ENCODE measurements at regions not wholly inside any gene's neighbourhood (a gene's known extent, or its start where the extent isn't known, plus 50 kb on each side); places are given as distances from the start of the nearest gene placed in this dataset.
"Not testable (repeated sequence)": the region's sequence is repeated elsewhere in the genome, so short reads cannot be mapped to it uniquely, and the experiment has no call there.

DNA sequence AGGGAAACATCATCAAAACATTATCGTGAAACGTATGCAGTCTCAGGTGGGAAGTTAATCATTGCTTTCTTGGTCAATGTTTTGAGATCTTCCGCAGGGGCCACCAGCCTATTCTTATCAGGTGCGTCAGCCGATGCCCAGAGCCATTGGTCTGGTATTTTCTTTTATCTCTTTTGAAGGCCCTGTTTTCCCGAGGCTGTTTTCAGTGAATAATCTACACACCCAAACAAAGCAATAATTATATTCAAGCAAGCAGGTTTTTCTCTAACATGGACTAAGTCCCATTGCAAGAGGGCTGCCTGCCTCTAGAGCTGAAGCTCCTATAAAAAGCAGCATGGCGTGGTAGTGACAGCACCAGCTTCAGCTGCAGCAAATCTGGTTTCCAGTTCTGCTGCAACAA is 430.0 kb upstream of the ID2 start:
- no peak for DNase-seq
- H3K27me3 ChIP-seq (ENCODE audit: control insufficient read depth, insufficient read depth, low read length): peaks cover 2% of the 10 kb centered on the region
- no peak overlapping the region for H3K4me3 ChIP-seq (ENCODE audit: low read length)
- WGBS (ENCODE audit: insufficient coverage): 90% methylated on average over 6 of the region's 7 CpGs
- no peaks in the 10 kb centered on the region for H3K36me3 ChIP-seq (ENCODE audit: control insufficient read depth, insufficient read depth, low read length)
- peaks cover 2% of the 10 kb centered on the region for H3K4me1 ChIP-seq (ENCODE audit: control insufficient read depth, insufficient read depth, low read length)
- no peaks in the 10 kb centered on the region for H3K9me3 ChIP-seq (replicated peaks; ENCODE audit: control insufficient read depth, low read depth, low read length)
- H3K27ac ChIP-seq (ENCODE audit: low read length): no peak overlapping the region

DNA sequence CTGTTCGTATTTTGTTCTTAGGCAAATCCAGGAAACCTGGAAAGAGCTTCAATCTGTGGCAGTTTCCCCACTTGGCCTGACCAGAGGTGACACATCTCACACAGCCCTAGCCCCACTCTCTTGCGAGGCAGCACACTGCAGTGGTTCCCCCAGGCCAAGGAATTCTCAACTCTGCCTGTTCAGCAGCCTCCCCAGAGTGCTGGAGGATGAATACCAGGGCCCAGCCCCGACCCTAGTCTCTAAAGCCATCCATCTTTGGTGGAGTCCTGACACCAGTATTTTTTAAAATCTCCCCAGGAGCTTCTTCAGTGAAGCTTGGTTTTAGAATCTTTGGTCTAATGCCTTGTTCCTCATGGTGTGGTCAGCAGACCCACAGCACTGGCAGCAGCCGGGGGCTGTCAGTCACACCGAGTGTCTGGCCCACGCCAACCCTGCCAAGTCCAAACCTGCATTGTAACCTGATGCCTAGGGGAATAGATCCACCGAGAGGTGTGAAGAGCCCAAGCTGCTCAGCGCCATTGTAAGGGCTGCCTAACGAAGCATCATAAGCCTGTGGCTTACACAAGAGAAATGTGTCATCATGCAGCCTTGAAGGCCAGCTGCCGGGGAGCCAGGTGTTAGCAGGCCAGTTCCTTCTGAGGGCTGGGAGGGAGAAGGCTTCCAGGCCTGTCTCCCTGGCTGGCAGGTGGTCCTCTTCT is 428.7 kb upstream of the ID2 start:
- no peak overlapping the region for H3K4me3 ChIP-seq (ENCODE audit: low read length)
- no peaks in the 10 kb centered on the region for H3K36me3 ChIP-seq (ENCODE audit: control insufficient read depth, insufficient read depth, low read length)
- H3K9me3 ChIP-seq (replicated peaks; ENCODE audit: control insufficient read depth, low read depth, low read length): no peaks in the 10 kb centered on the region
- 64% methylated on average over 8 of the region's 10 CpGs for WGBS (ENCODE audit: insufficient coverage)
- H3K27ac ChIP-seq (ENCODE audit: low read length): no peak overlapping the region
- peaks cover 2% of the 10 kb centered on the region for H3K27me3 ChIP-seq (ENCODE audit: control insufficient read depth, insufficient read depth, low read length)
- DNase-seq: no peak
- no peaks in the 10 kb centered on the region for H3K4me1 ChIP-seq (ENCODE audit: control insufficient read depth, insufficient read depth, low read length)

DNA sequence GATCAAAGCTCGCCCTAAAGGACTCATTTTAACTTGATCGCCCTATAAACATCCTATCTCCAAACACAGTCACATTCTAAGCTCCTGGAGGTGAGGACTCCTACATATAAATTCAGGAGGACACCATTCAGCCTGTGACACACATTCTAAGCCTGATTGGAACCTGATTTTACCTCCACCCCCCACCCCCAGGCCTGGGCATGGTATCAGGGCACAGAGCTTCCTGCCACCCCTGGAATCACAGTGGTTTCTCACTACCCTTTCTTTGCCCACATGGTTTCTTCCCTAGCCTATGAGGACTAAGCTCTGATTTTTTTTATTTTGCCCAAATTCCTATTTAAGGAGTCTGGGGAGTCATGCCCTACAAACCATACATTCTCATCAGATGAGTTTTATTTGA is 428.1 kb upstream of the ID2 start:
- no peak for DNase-seq
- H3K9me3 ChIP-seq (replicated peaks; ENCODE audit: control insufficient read depth, low read depth, low read length): no peaks in the 10 kb centered on the region
- H3K27ac ChIP-seq (ENCODE audit: low read length): no peak overlapping the region
- H3K27me3 ChIP-seq (ENCODE audit: control insufficient read depth, insufficient read depth, low read length): peaks cover 2% of the 10 kb centered on the region
- no peak overlapping the region for H3K4me3 ChIP-seq (ENCODE audit: low read length)
- H3K4me1 ChIP-seq (ENCODE audit: control insufficient read depth, insufficient read depth, low read length): no peaks in the 10 kb centered on the region
- H3K36me3 ChIP-seq (ENCODE audit: control insufficient read depth, insufficient read depth, low read length): no peaks in the 10 kb centered on the region
- 100% methylated on average over 2 of the region's 2 CpGs for WGBS (ENCODE audit: insufficient coverage)

DNA sequence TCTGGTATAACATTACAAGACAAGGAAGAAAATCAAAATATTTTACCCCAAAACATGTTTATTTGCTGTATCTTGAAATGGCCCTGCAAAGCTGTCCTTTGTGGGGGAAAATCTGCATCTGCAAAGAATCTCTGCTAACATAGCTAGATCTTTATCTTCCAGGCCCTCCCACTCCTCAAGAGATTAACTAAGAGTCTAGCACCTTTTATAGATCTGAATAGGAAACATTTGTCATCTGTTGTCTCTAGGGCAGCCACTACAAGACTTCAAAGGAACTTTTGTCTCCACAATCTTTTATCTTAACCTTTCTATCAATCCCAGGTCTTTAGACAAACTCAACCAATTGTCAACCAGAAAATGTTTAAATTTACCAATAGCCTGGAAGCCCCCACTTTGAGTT is 427.6 kb upstream of the ID2 start:
- H3K4me1 ChIP-seq (ENCODE audit: control insufficient read depth, insufficient read depth, low read length); H3K27me3 ChIP-seq (ENCODE audit: control insufficient read depth, insufficient read depth, low read length); H3K27ac ChIP-seq (ENCODE audit: low read length); H3K9me3 ChIP-seq (replicated peaks; ENCODE audit: control insufficient read depth, low read depth, low read length); DNase-seq; H3K36me3 ChIP-seq (ENCODE audit: control insufficient read depth, insufficient read depth, low read length); H3K4me3 ChIP-seq (ENCODE audit: low read length): not testable (repeated sequence)

DNA sequence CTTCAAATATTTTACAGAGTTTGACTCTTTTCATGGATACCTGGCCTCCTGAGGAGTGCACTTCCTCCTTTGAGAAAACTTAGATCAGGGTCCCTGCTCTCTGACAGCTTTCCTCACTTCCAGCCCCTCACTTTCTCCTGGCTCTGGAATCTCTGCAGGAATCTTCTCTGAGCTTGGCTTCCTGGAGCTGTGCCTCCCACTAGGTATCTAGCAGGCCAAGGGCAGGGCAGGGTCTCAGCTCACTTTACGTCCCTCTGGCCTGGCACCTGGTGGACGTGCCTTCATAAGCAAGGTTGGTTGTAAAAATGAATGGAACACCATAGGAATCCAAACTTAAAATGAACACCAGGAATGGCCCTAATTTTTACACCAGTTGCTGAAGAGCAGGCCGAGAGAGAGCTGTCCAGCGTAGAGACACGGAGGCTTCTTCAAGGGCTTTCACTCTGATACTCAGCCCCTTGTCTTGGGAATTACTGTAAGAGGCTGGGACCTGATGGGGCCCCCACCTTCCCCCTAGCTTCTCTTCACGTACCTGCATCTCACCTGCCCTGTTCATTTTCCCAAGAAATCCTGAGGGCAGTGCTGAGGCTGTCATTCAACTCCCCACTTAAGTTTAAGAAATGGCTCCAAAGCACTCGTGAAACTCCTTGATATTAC is 426.9 kb upstream of the ID2 start:
- H3K27ac ChIP-seq (ENCODE audit: low read length): no peak overlapping the region
- no peak overlapping the region for H3K4me3 ChIP-seq (ENCODE audit: low read length)
- peaks cover 2% of the 10 kb centered on the region for H3K27me3 ChIP-seq (ENCODE audit: control insufficient read depth, insufficient read depth, low read length)
- no peaks in the 10 kb centered on the region for H3K4me1 ChIP-seq (ENCODE audit: control insufficient read depth, insufficient read depth, low read length)
- no peaks in the 10 kb centered on the region for H3K36me3 ChIP-seq (ENCODE audit: control insufficient read depth, insufficient read depth, low read length)
- DNase-seq: no peak
- H3K9me3 ChIP-seq (replicated peaks; ENCODE audit: control insufficient read depth, low read depth, low read length): no peaks in the 10 kb centered on the region
- 63% methylated on average over 2 of the region's 7 CpGs for whole genome bisulfite sequencing (ENCODE audit: insufficient coverage)

DNA sequence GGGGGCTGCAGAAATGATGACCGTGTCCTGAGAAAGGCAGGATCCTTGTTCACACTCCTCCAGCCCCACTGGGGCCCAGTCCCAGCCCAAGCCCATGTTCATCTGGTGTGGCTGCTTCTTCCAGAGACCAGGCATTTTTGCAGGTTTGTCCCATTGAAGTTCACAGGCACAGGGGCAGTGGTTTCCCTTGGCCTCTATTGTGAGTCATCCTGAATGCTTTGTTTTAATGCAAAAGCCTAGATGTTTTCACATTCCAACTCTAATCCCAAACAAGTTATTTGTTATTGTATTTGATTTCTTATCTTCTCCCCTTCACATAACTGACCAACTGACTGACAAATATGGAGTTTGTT is 426.4 kb upstream of the ID2 start:
- Histone ChIP-seq H3K9me3 (replicated peaks; ENCODE audit: control insufficient read depth, low read depth, low read length) (no peaks in the 10 kb centered on the region), H3K36me3 (ENCODE audit: control insufficient read depth, insufficient read depth, low read length) (no peaks in the 10 kb centered on the region), H3K4me1 (ENCODE audit: control insufficient read depth, insufficient read depth, low read length) (no peaks in the 10 kb centered on the region), H3K4me3 (ENCODE audit: low read length) (no peak overlapping the region), H3K27me3 (ENCODE audit: control insufficient read depth, insufficient read depth, low read length) (peaks cover 2% of the 10 kb centered on the region), H3K27ac (ENCODE audit: low read length) (no peak overlapping the region)
- DNase-seq: no peak
- WGBS (ENCODE audit: insufficient coverage): 92% methylated on average over 1 of the region's 1 CpG

DNA sequence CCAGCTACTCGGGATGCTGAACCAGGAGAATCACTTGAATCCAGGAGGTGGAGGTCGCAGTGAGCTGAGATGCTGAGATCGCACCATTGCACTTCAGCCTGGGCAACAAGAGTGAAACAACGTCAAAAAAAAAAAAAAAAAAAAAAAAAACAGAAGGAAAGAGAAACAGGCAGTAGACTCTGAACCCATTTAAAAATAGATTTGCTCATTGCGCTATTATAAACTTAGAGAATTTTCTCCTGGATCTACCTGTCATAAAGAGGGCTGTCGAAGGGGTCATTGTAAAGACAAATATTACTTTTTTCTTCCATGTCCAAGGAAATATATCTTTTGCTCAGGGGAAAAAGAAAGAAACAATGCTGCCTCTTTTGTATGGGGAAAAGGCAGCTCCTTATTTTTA is 425.0 kb upstream of the ID2 start:
- Histone ChIP-seq H3K27ac (ENCODE audit: low read length) (no peak overlapping the region), H3K27me3 (ENCODE audit: control insufficient read depth, insufficient read depth, low read length) (no peaks in the 10 kb centered on the region), H3K9me3 (replicated peaks; ENCODE audit: control insufficient read depth, low read depth, low read length) (no peaks in the 10 kb centered on the region), H3K4me3 (ENCODE audit: low read length) (no peak overlapping the region), H3K4me1 (ENCODE audit: control insufficient read depth, insufficient read depth, low read length) (no peaks in the 10 kb centered on the region), H3K36me3 (ENCODE audit: control insufficient read depth, insufficient read depth, low read length) (no peaks in the 10 kb centered on the region)
- WGBS (ENCODE audit: insufficient coverage): no CpG with 5 or more reads among the region's 6 CpGs
- no peak for DNase-seq

DNA sequence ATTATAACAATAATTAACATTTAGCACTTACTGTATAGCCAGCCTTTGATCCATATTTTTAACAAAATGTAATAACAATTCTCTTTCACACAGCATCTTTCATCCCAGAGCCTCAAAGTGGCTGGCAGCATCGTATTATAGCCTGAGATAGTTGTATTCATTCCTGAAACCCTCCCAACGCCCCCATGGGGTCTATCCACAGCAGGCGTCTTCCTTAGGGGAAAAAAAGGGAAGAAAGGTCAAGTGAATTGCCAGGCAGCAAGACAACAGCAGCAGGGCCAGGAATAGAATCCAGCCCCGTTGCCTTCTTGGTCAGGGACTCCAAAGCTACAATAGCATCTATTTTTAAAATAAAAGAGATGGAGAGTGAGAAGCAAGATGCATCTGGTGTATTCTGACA is 424.4 kb upstream of the ID2 start:
- no peak overlapping the region for H3K27ac ChIP-seq (ENCODE audit: low read length)
- H3K4me1 ChIP-seq (ENCODE audit: control insufficient read depth, insufficient read depth, low read length): no peaks in the 10 kb centered on the region
- 20% methylated on average over 1 of the region's 4 CpGs for WGBS (ENCODE audit: insufficient coverage)
- H3K4me3 ChIP-seq (ENCODE audit: low read length): no peak overlapping the region
- no peaks in the 10 kb centered on the region for H3K27me3 ChIP-seq (ENCODE audit: control insufficient read depth, insufficient read depth, low read length)
- H3K36me3 ChIP-seq (ENCODE audit: control insufficient read depth, insufficient read depth, low read length): no peaks in the 10 kb centered on the region
- no peak for DNase-seq
- no peaks in the 10 kb centered on the region for H3K9me3 ChIP-seq (replicated peaks; ENCODE audit: control insufficient read depth, low read depth, low read length)

DNA sequence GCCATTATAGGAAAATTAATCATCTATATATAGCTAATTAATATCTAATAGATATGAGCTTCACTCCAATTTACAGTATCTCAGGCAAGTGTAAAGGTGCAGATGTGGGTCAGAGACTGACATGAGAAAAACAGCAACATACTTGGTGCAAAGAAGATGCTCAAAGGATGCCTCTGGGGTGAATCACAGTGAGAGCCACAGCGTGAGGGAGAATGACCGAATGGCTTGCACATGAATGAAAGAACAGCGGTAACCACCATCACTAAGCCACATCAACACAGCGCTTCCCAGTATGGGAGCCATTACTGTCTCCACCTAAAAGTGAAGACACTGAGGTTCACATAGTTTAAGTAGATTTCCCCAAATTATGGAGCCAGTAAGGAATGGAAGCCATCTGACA is 423.4 kb upstream of the ID2 start:
- H3K4me1 ChIP-seq (ENCODE audit: control insufficient read depth, insufficient read depth, low read length): no peaks in the 10 kb centered on the region
- H3K4me3 ChIP-seq (ENCODE audit: low read length): no peak overlapping the region
- no peaks in the 10 kb centered on the region for H3K9me3 ChIP-seq (replicated peaks; ENCODE audit: control insufficient read depth, low read depth, low read length)
- no peaks in the 10 kb centered on the region for H3K27me3 ChIP-seq (ENCODE audit: control insufficient read depth, insufficient read depth, low read length)
- no peak overlapping the region for H3K27ac ChIP-seq (ENCODE audit: low read length)
- WGBS (ENCODE audit: insufficient coverage): no CpG with 5 or more reads among the region's 4 CpGs
- DNase-seq: no peak
- no peaks in the 10 kb centered on the region for H3K36me3 ChIP-seq (ENCODE audit: control insufficient read depth, insufficient read depth, low read length)

DNA sequence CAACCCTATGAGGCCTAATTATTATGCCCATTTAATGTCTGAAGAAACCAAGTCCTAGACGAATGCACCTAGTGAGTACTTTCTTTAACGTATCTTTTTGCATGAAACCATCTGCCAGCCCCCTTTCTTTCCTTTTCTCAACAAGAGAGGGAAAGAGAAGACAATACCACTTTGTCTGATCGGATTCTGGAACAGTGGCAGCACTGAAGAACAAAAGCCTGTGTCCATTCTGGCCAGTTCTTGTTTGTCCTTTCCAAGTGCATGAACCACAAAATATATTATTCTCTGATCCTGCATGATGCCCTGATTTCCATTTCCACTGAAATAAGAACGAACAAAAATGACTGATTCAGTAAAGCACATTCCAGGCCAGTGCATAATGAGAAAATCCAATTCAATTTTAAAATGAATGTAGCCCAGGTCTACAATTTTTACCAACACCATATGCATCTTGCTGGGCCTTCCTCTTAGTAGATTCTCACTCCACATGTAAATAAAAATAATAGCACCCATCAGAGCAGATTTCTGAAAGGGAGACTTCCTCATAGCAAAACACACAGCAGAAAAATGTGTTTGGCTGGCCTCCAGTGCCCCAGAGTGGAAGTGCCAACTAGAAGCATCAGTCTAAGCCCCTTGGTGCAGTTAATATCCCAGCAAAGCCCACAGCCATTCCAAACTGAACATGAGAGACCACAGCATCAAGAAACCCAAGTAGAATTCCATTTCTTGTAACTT is 422.6 kb upstream of the ID2 start:
- no peak overlapping the region for H3K27ac ChIP-seq (ENCODE audit: low read length)
- H3K36me3 ChIP-seq (ENCODE audit: control insufficient read depth, insufficient read depth, low read length): no peaks in the 10 kb centered on the region
- no peaks in the 10 kb centered on the region for H3K9me3 ChIP-seq (replicated peaks; ENCODE audit: control insufficient read depth, low read depth, low read length)
- no peak overlapping the region for H3K4me3 ChIP-seq (ENCODE audit: low read length)
- 57% methylated on average over 1 of the region's 4 CpGs for WGBS (ENCODE audit: insufficient coverage)
- H3K27me3 ChIP-seq (ENCODE audit: control insufficient read depth, insufficient read depth, low read length): no peaks in the 10 kb centered on the region
- DNase-seq: peak; percentile 50
- no peaks in the 10 kb centered on the region for H3K4me1 ChIP-seq (ENCODE audit: control insufficient read depth, insufficient read depth, low read length)

Measured in muscle of leg (tissue), 3 donors.